ENCODE measurements at regions not wholly inside any gene's neighbourhood (a gene's known extent, or its start where the extent isn't known, plus 50 kb on each side); places are given as distances from the start of the nearest gene placed in this dataset.

- no peak for TF ChIP-seq MYNN (tag by site-specific recombination; IDR thresholded peaks at IDR 0.05; ENCODE audit: borderline replicate concordance)
- no peak for TF ChIP-seq TCF7L2 (IDR thresholded peaks at IDR 0.05; ENCODE audit: borderline replicate concordance, low read depth, low read length)
- no peak for TF ChIP-seq ZBTB26 (tag by site-specific recombination; optimal IDR thresholded peaks at IDR 0.05)
- no peak for TF ChIP-seq ZNF362 (tag by site-specific recombination; IDR thresholded peaks at IDR 0.05)
- no peak for TF ChIP-seq ZNF223 (tag by site-specific recombination; IDR thresholded peaks at IDR 0.05)
- TF ChIP-seq ZNF132 (tag by site-specific recombination; IDR thresholded peaks at IDR 0.05; ENCODE audit: borderline replicate concordance): no peak
- TF ChIP-seq ZSCAN18 (tag by site-specific recombination; IDR thresholded peaks at IDR 0.05): no peak
- TF ChIP-seq ZNF843 (tag by site-specific recombination; IDR thresholded peaks at IDR 0.05): no peak
- no peak for TF ChIP-seq ZNF624 (tag by site-specific recombination; IDR thresholded peaks at IDR 0.05)
- TF ChIP-seq ZNF24 (tag by site-specific recombination; IDR thresholded peaks at IDR 0.05): no peak
These were observed 232.7 kb downstream of the TUBA3C start (continued) for GRCh38 chr13:18948664-18949488.

GRCh38 chr13:18948012-18948663, 233.5 kb downstream of the TUBA3C start:
- H3K9me3 ChIP-seq (ENCODE audit: control insufficient read depth, insufficient read depth, low read depth, low read length): no peaks in the 10 kb centered on the region
- no peak for TF ChIP-seq ZNF624 (tag by site-specific recombination; IDR thresholded peaks at IDR 0.05)
- TF ChIP-seq REPIN1 (tag by site-specific recombination; IDR thresholded peaks at IDR 0.05; ENCODE audit: low read depth): no peak
- TF ChIP-seq ATF2 (tag by site-specific recombination; IDR thresholded peaks at IDR 0.05; ENCODE audit: low read depth): no peak
- no peak for TF ChIP-seq PRDM6 (tag by site-specific recombination; IDR thresholded peaks at IDR 0.05)
- no peak for TF ChIP-seq ZSCAN23 (tag by site-specific recombination; IDR thresholded peaks at IDR 0.05)
- no peak for TF ChIP-seq PRDM2 (tag by site-specific recombination; IDR thresholded peaks at IDR 0.05; ENCODE audit: borderline replicate concordance)
- TF ChIP-seq ZBTB21 (tag by site-specific recombination; IDR thresholded peaks at IDR 0.05): no peak
- no peak for TF ChIP-seq AEBP2 (tag by site-specific recombination; IDR thresholded peaks at IDR 0.05; ENCODE audit: borderline replicate concordance)
- no peak for TF ChIP-seq RBAK (tag by site-specific recombination; IDR thresholded peaks at IDR 0.05)
- no peak for TF ChIP-seq ZNF701 (tag by site-specific recombination; IDR thresholded peaks at IDR 0.05)
- no peak for TF ChIP-seq ZFP37 (tag by site-specific recombination; IDR thresholded peaks at IDR 0.05)

More at GRCh38 chr13:18948012-18948663, 233.5 kb downstream of the TUBA3C start:
- H3K4me3 ChIP-seq (ENCODE audit: low read depth, low read length): no peak overlapping the region
- H3K27ac ChIP-seq (ENCODE audit: extremely low read depth, low read depth, low read length): no peak overlapping the region
- POLR2A ChIA-PET: no interaction called here
- H3K4me1 ChIP-seq (ENCODE audit: control insufficient read depth, insufficient read depth, low read length): no peaks in the 10 kb centered on the region
- CTCF ChIA-PET: no interaction called here
- H3K36me3 ChIP-seq (ENCODE audit: control insufficient read depth in 2 of 2, insufficient read depth in 1 of 2, low read length in 2 of 2): no peaks in the 10 kb centered on the region

Measured in HEK293 (cell line).